Activated CD4-positive, alpha-beta T cell treated with anti-CD3 and anti-CD28 coated beads, Interleukin-2, amount 10 ng/mL, durations not matched to agents 7 days and 5 days (primary cell): ENCODE measurements at regions not wholly inside any gene's neighbourhood (a gene's known extent, or its start where the extent isn't known, plus 50 kb on each side); places are given as distances from the start of the nearest gene placed in this dataset.

Experiments
- CTCF ChIA-PET: fragments of 350-600 bp; sonication (Branson Sonifier 250); formaldehyde crosslinking; loops from one replicate; lab custom pipeline; 2021; ENCODE audit warnings: antibody characterized with exemption; lab: Charles Lee
- POLR2A ChIA-PET: fragments of 350-600 bp; sonication (Branson Sonifier 250); formaldehyde crosslinking; loops from one replicate; lab custom pipeline; 2021; ENCODE audit warnings: antibody characterized with exemption; lab: Charles Lee
- DNase-seq: peaks from one replicate; pipeline ENCODE4 v3.0.0-alpha.2; 2020
- H3K27ac Mint-ChIP-seq: one replicate; pipeline ENCODE4 v1.8.0; 2021; ENCODE audit warnings: mild to moderate bottlenecking, moderate library complexity, mixed read lengths
- H3K27me3 Mint-ChIP-seq: one replicate; pipeline ENCODE4 v1.8.0; 2021; ENCODE audit warnings: mixed read lengths
- H3K36me3 Mint-ChIP-seq: one replicate; pipeline ENCODE4 v1.8.0; 2021; ENCODE audit warnings: low read depth, mixed read lengths
- H3K4me1 Mint-ChIP-seq: one replicate; pipeline ENCODE4 v1.8.0; 2021; ENCODE audit warnings: mixed read lengths
- H3K4me3 Mint-ChIP-seq: one replicate; pipeline ENCODE4 v1.8.0; 2021; ENCODE audit warnings: mild to moderate bottlenecking, moderate library complexity, mixed read lengths
- H3K9me3 Mint-ChIP-seq: one replicate; pipeline ENCODE4 v1.8.0; 2021; ENCODE audit warnings: mixed read lengths

DNA sequence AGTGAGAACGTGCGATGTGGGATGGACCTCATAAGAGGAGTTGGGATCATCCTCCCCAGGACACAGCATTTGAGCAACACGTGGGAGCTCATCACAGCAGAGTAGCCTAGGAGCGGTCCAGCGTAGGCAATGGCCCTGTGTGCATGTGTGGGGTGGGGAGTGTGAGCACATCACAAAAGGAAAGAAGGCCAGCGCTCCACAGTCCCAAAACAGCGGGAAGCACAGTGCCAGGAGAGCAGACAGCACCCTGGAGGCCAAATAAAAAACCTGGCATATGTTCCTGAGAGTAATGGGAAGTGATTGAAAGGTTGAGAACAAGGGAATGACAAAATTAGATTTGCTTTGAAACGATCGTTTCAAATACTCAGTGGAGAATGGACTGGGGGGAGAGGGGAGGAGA is 226.0 kb downstream of the C7orf25 start:
- Mint-ChIP-seq H3K9me3 (no peaks in the 10 kb centered on the region), H3K4me1 (no peaks in the 10 kb centered on the region), H3K27ac (no peak overlapping the region), H3K27me3 (no peaks in the 10 kb centered on the region), H3K4me3 (no peak overlapping the region), H3K36me3 (no peaks in the 10 kb centered on the region)
- ChIA-PET POLR2A (no interaction called here), CTCF (no interaction called here)
- no peak for DNase-seq

DNA sequence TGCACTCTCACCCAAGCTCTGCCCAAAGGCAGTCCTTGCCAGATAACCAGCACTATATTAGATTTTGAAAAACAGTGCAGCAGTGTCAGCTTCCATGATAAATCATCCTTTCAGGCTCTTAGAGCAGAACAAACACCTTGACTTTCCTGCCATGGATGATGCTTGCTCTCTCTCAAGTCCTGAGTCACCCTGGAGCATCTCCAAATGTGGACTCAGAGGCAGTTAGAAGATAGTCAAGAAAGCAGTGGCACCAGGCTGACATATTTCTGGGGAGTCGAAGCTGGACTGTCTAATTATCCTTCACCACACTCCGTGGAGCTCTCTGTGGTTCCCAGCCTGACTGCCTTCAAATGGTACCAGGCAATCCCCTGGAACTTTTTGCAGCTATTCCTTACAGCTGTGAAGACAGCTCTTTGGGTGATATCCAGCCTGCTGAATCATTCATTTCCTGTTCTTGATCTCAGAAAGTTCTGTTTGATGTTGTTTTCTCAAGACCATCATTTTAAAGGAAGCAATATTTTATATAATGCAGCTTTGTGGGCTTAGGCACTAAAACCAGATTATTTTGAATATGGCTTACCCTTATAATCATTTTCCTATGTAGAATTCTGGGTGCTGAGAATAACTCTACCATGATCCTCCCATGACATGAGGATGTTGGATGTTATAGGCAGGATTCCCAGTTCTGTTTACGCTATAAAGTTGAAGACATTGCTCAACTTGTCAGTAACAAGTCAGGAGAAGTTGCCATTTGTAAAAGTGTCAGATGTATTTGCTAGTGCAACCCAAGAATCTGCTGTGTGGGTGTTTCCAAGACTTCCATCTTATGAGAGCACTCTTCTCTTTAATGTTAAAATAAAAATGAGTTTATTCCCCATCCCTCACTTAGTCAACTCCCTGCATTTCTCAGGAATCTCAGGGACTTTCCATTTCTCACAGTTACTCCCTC is 233.8 kb downstream of the C7orf25 start:
- CTCF ChIA-PET: no interaction called here
- H3K9me3 Mint-ChIP-seq: no peaks in the 10 kb centered on the region
- H3K36me3 Mint-ChIP-seq: no peaks in the 10 kb centered on the region
- POLR2A ChIA-PET: no interaction called here
- H3K4me3 Mint-ChIP-seq: no peak overlapping the region
- no peak for DNase-seq
- H3K4me1 Mint-ChIP-seq: no peaks in the 10 kb centered on the region
- H3K27ac Mint-ChIP-seq: no peak overlapping the region
- peaks cover 2% of the 10 kb centered on the region for H3K27me3 Mint-ChIP-seq

DNA sequence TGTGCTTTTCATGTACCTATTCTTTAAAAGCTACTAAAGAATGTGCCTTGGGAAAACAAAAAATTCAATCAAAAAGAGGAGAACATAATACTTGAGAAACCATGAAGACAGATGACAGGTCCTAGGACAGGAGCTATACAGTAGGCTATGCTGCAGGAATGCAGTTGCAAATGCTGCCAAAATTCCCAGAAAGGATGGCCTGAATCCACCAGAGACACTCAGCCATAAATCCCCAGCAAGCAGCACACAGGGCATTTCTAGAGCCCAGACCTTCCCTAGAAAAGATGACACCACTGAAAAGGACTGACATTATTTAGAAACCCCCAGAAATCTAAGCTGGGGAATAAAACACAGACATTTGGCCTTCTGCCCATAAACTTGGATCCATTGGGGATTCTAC is 237.3 kb downstream of the C7orf25 start:
- DNase-seq: no peak
- no peak overlapping the region for H3K4me3 Mint-ChIP-seq
- H3K9me3 Mint-ChIP-seq: no peaks in the 10 kb centered on the region
- no peaks in the 10 kb centered on the region for H3K4me1 Mint-ChIP-seq
- H3K27ac Mint-ChIP-seq: no peak overlapping the region
- peaks cover 2% of the 10 kb centered on the region for H3K27me3 Mint-ChIP-seq
- no peaks in the 10 kb centered on the region for H3K36me3 Mint-ChIP-seq
- ChIA-PET POLR2A (no interaction called here), CTCF (no interaction called here)

- Mint-ChIP-seq H3K4me3 (no peak overlapping the region), H3K4me1 (no peaks in the 10 kb centered on the region), H3K27me3 (peaks cover 1% of the 10 kb centered on the region), H3K9me3 (no peaks in the 10 kb centered on the region), H3K36me3 (no peaks in the 10 kb centered on the region), H3K27ac (no peak overlapping the region)
- POLR2A ChIA-PET: no interaction called here
- CTCF ChIA-PET: no interaction called here
- DNase-seq: no peak
These were observed 237.9 kb downstream of the C7orf25 start for GRCh38 chr7:42673951-42674350.

GRCh38 chr7:42672339-42672999 is 239.4 kb downstream of the C7orf25 start:
- POLR2A ChIA-PET: no interaction called here
- Mint-ChIP-seq H3K36me3 (no peaks in the 10 kb centered on the region), H3K27ac (no peak overlapping the region), H3K27me3 (no peaks in the 10 kb centered on the region), H3K9me3 (no peaks in the 10 kb centered on the region), H3K4me1 (no peaks in the 10 kb centered on the region), H3K4me3 (no peak overlapping the region)
- CTCF ChIA-PET: no interaction called here
- DNase-seq: no peak

GRCh38 chr7:42671627-42672026 is 240.2 kb downstream of the C7orf25 start:
- H3K27ac Mint-ChIP-seq: no peak overlapping the region
- H3K36me3 Mint-ChIP-seq: no peaks in the 10 kb centered on the region
- H3K9me3 Mint-ChIP-seq: peaks cover 5% of the 10 kb centered on the region
- H3K4me1 Mint-ChIP-seq: no peaks in the 10 kb centered on the region
- no peak overlapping the region for H3K4me3 Mint-ChIP-seq
- CTCF ChIA-PET: no interaction called here
- POLR2A ChIA-PET: no interaction called here
- no peaks in the 10 kb centered on the region for H3K27me3 Mint-ChIP-seq
- DNase-seq: no peak

- H3K9me3 Mint-ChIP-seq: peaks cover 6% of the 10 kb centered on the region
These were observed 244.9 kb downstream of the C7orf25 start for GRCh38 chr7:42666994-42667393.

DNA sequence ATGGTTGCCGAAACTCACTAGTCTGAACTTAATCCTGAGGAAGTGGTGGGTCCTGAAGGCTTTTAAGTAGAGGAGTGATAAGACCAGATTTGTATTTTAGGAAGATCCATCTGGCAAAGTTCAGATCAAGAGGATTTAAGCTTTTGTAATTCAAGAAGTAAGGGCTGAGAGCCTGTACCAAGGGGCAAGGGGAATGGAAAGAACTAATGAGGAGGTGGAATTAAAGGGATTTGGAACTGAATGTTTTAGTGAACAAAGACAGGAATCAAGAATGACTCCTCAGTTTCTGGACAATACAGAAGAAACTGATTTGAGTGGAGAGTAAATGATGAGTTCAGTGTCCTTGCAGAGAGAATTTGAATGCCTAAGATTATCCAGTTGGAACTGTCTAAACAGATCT is 249.0 kb downstream of the C7orf25 start:
- H3K4me3 Mint-ChIP-seq: no peak overlapping the region
- H3K36me3 Mint-ChIP-seq: no peaks in the 10 kb centered on the region
- DNase-seq: no peak
- ChIA-PET POLR2A (no interaction called here), CTCF (no interaction called here)
- no peaks in the 10 kb centered on the region for H3K27me3 Mint-ChIP-seq
- no peak overlapping the region for H3K27ac Mint-ChIP-seq
- no peaks in the 10 kb centered on the region for H3K4me1 Mint-ChIP-seq
- H3K9me3 Mint-ChIP-seq: peaks cover 6% of the 10 kb centered on the region

More at GRCh38 chr7:42666994-42667393, 244.9 kb downstream of the C7orf25 start:
- POLR2A ChIA-PET: no interaction called here
- H3K4me1 Mint-ChIP-seq: no peaks in the 10 kb centered on the region
- H3K4me3 Mint-ChIP-seq: no peak overlapping the region
- H3K27ac Mint-ChIP-seq: no peak overlapping the region
- H3K36me3 Mint-ChIP-seq: no peaks in the 10 kb centered on the region
- CTCF ChIA-PET: no interaction called here
- no peaks in the 10 kb centered on the region for H3K27me3 Mint-ChIP-seq
- DNase-seq: no peak

GRCh38 chr7:42661312-42661711 is 250.6 kb downstream of the C7orf25 start:
- DNase-seq: no peak
- H3K4me1 Mint-ChIP-seq: no peaks in the 10 kb centered on the region
- H3K27ac Mint-ChIP-seq: no peak overlapping the region
- H3K9me3 Mint-ChIP-seq: no peaks in the 10 kb centered on the region
- H3K27me3 Mint-ChIP-seq: no peaks in the 10 kb centered on the region
- H3K4me3 Mint-ChIP-seq: no peak overlapping the region
- POLR2A ChIA-PET: no interaction called here
- H3K36me3 Mint-ChIP-seq: no peaks in the 10 kb centered on the region
- CTCF ChIA-PET: no interaction called here

DNA sequence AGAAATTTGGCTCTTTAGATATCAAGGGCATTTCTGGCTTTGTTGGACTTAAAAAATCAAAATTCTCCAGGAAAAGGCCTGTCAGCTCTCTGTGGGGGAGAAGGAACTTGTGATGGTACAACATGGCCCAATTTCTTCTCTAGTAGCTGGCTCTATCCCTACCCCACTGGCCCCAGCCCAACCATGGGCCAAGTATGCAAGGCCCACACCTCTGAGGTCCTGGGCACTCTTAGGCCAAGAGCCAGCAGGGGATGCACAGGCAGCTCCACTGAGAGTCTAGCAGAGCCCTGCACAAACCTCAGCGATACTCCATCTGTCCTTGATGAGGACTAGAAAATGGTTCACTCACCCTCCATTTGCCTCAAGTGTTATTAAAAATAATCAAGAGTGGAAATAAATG is 261.2 kb downstream of the C7orf25 start:
- DNase-seq: no peak
- no peaks in the 10 kb centered on the region for H3K9me3 Mint-ChIP-seq
- CTCF ChIA-PET: no interaction called here
- POLR2A ChIA-PET: no interaction called here
- no peak overlapping the region for H3K4me3 Mint-ChIP-seq
- no peaks in the 10 kb centered on the region for H3K4me1 Mint-ChIP-seq
- H3K27ac Mint-ChIP-seq: no peak overlapping the region
- no peaks in the 10 kb centered on the region for H3K36me3 Mint-ChIP-seq
- H3K27me3 Mint-ChIP-seq: no peaks in the 10 kb centered on the region

DNA sequence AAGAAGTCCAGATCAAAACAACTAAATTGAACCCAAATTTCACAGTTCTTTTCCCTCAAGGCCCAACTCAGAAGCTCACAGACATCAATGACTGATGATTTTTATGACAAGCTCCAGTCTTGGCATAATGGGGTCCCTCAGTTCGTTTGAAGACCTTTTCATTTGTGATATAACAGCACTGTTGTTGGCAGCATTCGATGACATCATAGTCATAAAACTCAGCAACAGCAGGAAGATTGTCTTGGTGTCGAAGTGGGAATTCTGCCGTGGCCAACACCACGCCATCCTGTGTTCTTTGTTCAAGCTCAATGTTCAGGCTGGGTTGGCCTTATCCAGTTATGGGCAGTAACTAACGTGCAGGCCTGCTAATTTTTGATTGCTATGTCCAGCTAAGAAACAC is 261.7 kb downstream of the C7orf25 start:
- Mint-ChIP-seq H3K4me1 (no peaks in the 10 kb centered on the region), H3K27me3 (no peaks in the 10 kb centered on the region), H3K27ac (no peak overlapping the region), H3K36me3 (no peaks in the 10 kb centered on the region), H3K9me3 (no peaks in the 10 kb centered on the region), H3K4me3 (no peak overlapping the region)
- no peak for DNase-seq
- CTCF ChIA-PET: interaction anchor here (0.5 kb wide), 1 partner anchor 250 kb away, joined by 3 read pairs; no protein-coding TSS in a partner anchor
- POLR2A ChIA-PET: no interaction called here

DNA sequence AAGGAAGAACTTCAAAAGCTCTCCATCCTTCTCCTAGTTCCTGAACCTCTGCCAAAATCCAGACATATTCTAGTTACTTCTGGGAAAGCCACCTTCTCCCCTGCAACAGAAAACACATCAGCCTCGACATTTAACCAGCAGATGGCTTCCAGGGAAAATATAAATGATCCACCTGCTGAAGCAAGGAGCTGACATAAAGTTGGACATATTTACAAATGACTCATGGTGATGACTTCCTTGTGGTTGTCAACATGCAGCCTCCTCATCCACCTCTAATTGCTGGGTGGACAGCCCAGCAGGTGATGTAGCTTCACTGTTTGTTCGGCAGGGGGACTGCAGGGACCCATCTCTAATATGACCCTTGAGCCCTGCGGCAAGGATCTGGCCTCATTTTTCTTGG is 266.0 kb downstream of the C7orf25 start:
- Mint-ChIP-seq H3K4me3 (no peak overlapping the region), H3K27me3 (no peaks in the 10 kb centered on the region), H3K9me3 (peaks cover 6% of the 10 kb centered on the region), H3K4me1 (no peaks in the 10 kb centered on the region), H3K27ac (no peak overlapping the region), H3K36me3 (no peaks in the 10 kb centered on the region)
- ChIA-PET CTCF (no interaction called here), POLR2A (no interaction called here)
- DNase-seq: no peak

- CTCF ChIA-PET: no interaction called here
- H3K27ac Mint-ChIP-seq: no peak overlapping the region
- DNase-seq: no peak
- H3K9me3 Mint-ChIP-seq: peaks cover 6% of the 10 kb centered on the region
- no peaks in the 10 kb centered on the region for H3K4me1 Mint-ChIP-seq
- H3K27me3 Mint-ChIP-seq: peaks cover 2% of the 10 kb centered on the region
- H3K36me3 Mint-ChIP-seq: no peaks in the 10 kb centered on the region
- POLR2A ChIA-PET: no interaction called here
- no peak overlapping the region for H3K4me3 Mint-ChIP-seq
These were observed 269.2 kb downstream of the C7orf25 start for GRCh38 chr7:42642699-42643098.
